IMR-90 (cell line): ENCODE measurements at regions not wholly inside any gene's neighbourhood (a gene's known extent, or its start where the extent isn't known, plus 50 kb on each side); places are given as distances from the start of the nearest gene placed in this dataset.

ENCODE experiments used
- ATAC-seq: fragments of 200-7000 bp; cut with Tn5 transposase; 2 replicates; pipeline ENCODE4 v1.9.1; 2020; ENCODE audit warnings: low read depth, mild to moderate bottlenecking, moderate library complexity
- BruUV-seq: library from RNA; stranded (reverse); fragments of 400-500 nt; replicated peaks from 2 replicates; lab custom pipeline; 2021; lab: Mats Ljungman, UMichigan
- CTCF ChIA-PET: fragments of 300-600 bp; formaldehyde crosslinking; extraction: SDS; loops from one replicate; lab custom pipeline; 2021; ENCODE audit warnings: antibody characterized with exemption; lab: Yijun Ruan, JAX
- POLR2A ChIA-PET: fragments of 300-600 bp; sonication (Branson Sonifier 250); formaldehyde crosslinking; loops from one replicate; lab custom pipeline; 2022; ENCODE audit warnings: antibody characterized with exemption; ENCODE audit not compliant: unreplicated experiment; lab: Charles Lee
- DNase-seq: peaks from one replicate; pipeline ENCODE4 v3.0.0; 2013
- H2AFZ ChIP-seq: replicated peaks from 2 replicates; pipeline ENCODE3; 2013; ENCODE audit warnings: low read length, mild to moderate bottlenecking; ENCODE audit not compliant: poor library complexity
- H2AK5ac ChIP-seq: 2 replicates; pipeline ENCODE4 v1.6.1; 2013; ENCODE audit warnings: low read depth, low read length, inconsistent platforms
- H2AK9ac ChIP-seq: replicated peaks from 2 replicates; pipeline ENCODE3; 2013; ENCODE audit warnings: mild to moderate bottlenecking, low read depth, low read length, moderate library complexity; ENCODE audit not compliant: poor library complexity
- H2BK120ac ChIP-seq: 2 replicates; pipeline ENCODE4 v1.6.1; 2013; ENCODE audit warnings: low read depth, low read length, inconsistent platforms
- H2BK15ac ChIP-seq: 3 replicates; pipeline ENCODE4 v1.6.1; 2013; ENCODE audit warnings: low read depth, low read length, inconsistent platforms
- H2BK20ac ChIP-seq: 2 replicates; pipeline ENCODE4 v1.6.1; 2013; ENCODE audit warnings: low read depth, mild to moderate bottlenecking, inconsistent platforms, low read length, moderate library complexity
- H2BK5ac ChIP-seq: 2 replicates; pipeline ENCODE4 v1.6.1; 2013; ENCODE audit warnings: mild to moderate bottlenecking, low read depth, low read length, inconsistent platforms; ENCODE audit not compliant: poor library complexity, severe bottlenecking
- H3K14ac ChIP-seq: replicated peaks from 2 replicates; pipeline ENCODE4 v1.6.1; 2013; ENCODE audit warnings: low read depth, low read length, inconsistent platforms
- H3K18ac ChIP-seq: 2 replicates; pipeline ENCODE4 v1.6.1; 2013; ENCODE audit warnings: low read depth, low read length, control low read depth
- H3K23ac ChIP-seq: 2 replicates; pipeline ENCODE4 v1.6.1; 2013; ENCODE audit warnings: low read depth, low read length, inconsistent platforms
- H3K27ac ChIP-seq: 2 replicates; pipeline ENCODE4 v1.5.1; 2013; ENCODE audit warnings: mild to moderate bottlenecking, control low read depth, low read length; ENCODE audit not compliant: insufficient read depth
- H3K27me3 ChIP-seq: 2 replicates; pipeline ENCODE4 v1.6.1; 2013; ENCODE audit warnings: low read length; ENCODE audit not compliant: control insufficient read depth, insufficient read depth
- H3K36me3 ChIP-seq: 2 replicates; pipeline ENCODE4 v1.6.1; 2013; ENCODE audit warnings: low read length, mixed read lengths; ENCODE audit not compliant: control insufficient read depth, insufficient read depth
- H3K4ac ChIP-seq: 2 replicates; pipeline ENCODE4 v1.6.1; 2013; ENCODE audit warnings: low read depth, low read length, inconsistent platforms
- H3K4me1 ChIP-seq: 2 replicates; pipeline ENCODE4 v1.6.1; 2013; ENCODE audit warnings: low read length, mixed read lengths; ENCODE audit not compliant: control insufficient read depth, insufficient read depth
- H3K4me2 ChIP-seq: 2 replicates; pipeline ENCODE4 v1.6.1; 2013; ENCODE audit warnings: low read depth, mild to moderate bottlenecking, control low read depth, low read length, moderate library complexity
- H3K4me3 ChIP-seq: 2 replicates; pipeline ENCODE4 v1.5.1; 2013; ENCODE audit warnings: low read depth, mild to moderate bottlenecking, control low read depth, low read length, moderate library complexity; ENCODE audit not compliant: insufficient read depth
- H3K56ac ChIP-seq: 2 replicates; pipeline ENCODE4 v1.6.1; 2013; ENCODE audit warnings: low read length, inconsistent platforms; ENCODE audit not compliant: insufficient read depth; ENCODE audit errors: extremely low read depth
- H3K79me1 ChIP-seq, 2 experiments: 2 replicates each; pipeline ENCODE4 v1.6.1; 2013; ENCODE audit warnings: low read length in 2 of 2, inconsistent platforms in 1 of 2, low read depth in 1 of 2
- H3K9ac ChIP-seq: 2 replicates; pipeline ENCODE4 v1.6.1; 2013; ENCODE audit warnings: low read depth, low read length, control low read depth
- H3K9me1 ChIP-seq: 2 replicates; pipeline ENCODE4 v1.6.1; 2013; ENCODE audit warnings: low read length, inconsistent platforms; ENCODE audit not compliant: insufficient read depth
- H3K9me3 ChIP-seq: 2 replicates; pipeline ENCODE4 v1.6.1; 2013; ENCODE audit warnings: low read length; ENCODE audit not compliant: control insufficient read depth, insufficient read depth
- H4K20me1 ChIP-seq: 2 replicates; pipeline ENCODE4 v1.6.1; 2013; ENCODE audit warnings: low read length, inconsistent platforms; ENCODE audit not compliant: insufficient read depth
- H4K5ac ChIP-seq: 2 replicates; pipeline ENCODE4 v1.6.1; 2013; ENCODE audit warnings: mild to moderate bottlenecking, low read depth, low read length, control low read depth
- H4K8ac ChIP-seq, 2 experiments: 2 replicates each; pipeline ENCODE4 v1.6.1; 2013; ENCODE audit warnings: low read depth in 2 of 2, low read length in 2 of 2, control low read depth in 1 of 2, inconsistent platforms in 1 of 2
- H4K91ac ChIP-seq: 2 replicates; pipeline ENCODE4 v1.6.1; 2013; ENCODE audit warnings: low read depth, low read length, inconsistent platforms; ENCODE audit not compliant: insufficient read depth
- FOS ChIP-seq: fragments of 150-350 bp; IDR thresholded peaks from 2 replicates; pipeline ENCODE4 v1.6.1; 2016; ENCODE audit warnings: low read depth, low read length
- MAFK ChIP-seq: IDR thresholded peaks from 2 replicates; pipeline ENCODE4 v1.6.1; 2012; ENCODE audit warnings: low read depth, low read length, improper control_type of control experiment
- WGBS, 2 experiments: methylation state at CpG; one replicate each; pipeline versions ENCODE4 v1.1.5 to v1.1.7; 2013; ENCODE audit warnings: missing lambda C conversion rate in 2 of 2; ENCODE audit not compliant: insufficient read length in 1 of 2; ENCODE audit errors: extremely low coverage in 2 of 2; 5-methylcytosine and 5-hydroxymethylcytosine counted together
- dilution Hi-C: fragments of 300-500 bp; cut with HindIII; formaldehyde crosslinking; loops from one replicate; pipeline ENCODE4 v1.14.3; 2018; ENCODE audit warnings: low sequenced_read_pairs; ENCODE audit not compliant: unreplicated experiment
- in situ Hi-C: fragments of 300-500 bp; cut with MboI; formaldehyde crosslinking; loops from 3 replicates; pipeline ENCODE4 v1.14.3; 2019; ENCODE audit warnings: low sequenced_read_pairs, inconsistent platforms, mixed read lengths
- intact Hi-C: fragments of 100-400 bp; cut with micrococcal nuclease; formaldehyde crosslinking; loops from 2 replicates; pipeline ENCODE4 v1.10.0; 2022

DNA sequence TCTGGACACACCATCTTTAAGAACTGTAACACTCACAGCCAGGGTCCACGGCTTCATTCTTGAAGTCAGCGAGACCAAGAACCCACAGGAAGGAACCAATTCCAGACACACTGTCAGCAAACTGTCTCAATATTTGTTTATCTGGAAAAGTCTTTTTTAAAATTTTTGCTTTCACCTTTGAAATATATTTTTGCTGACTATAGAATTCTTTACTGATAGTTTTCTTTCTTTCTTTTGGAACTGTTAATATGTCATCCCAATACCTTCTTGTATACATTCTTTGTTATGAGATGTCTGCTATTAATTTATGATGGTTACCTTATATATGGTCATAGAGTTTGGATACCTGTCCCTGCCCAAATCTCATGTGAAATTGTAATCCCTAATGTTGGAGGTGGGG, 145.1 kb upstream of the IRX4 start:
- no peaks in the 10 kb centered on the region for H3K79me1 ChIP-seq
- no peak overlapping the region for H2AK9ac ChIP-seq
- H3K4ac ChIP-seq, result no peak overlapping the region
- H4K5ac ChIP-seq, result no peak overlapping the region
- no peaks in the 10 kb centered on the region for H3K27me3 ChIP-seq
- no peak overlapping the region for H3K4me2 ChIP-seq
- H3K27ac ChIP-seq, result no peak overlapping the region
- H4K8ac ChIP-seq, result no peak overlapping the region
- no peak for ATAC-seq
- ChIA-PET POLR2A (no interaction called here), CTCF (no interaction called here)
- H2BK120ac ChIP-seq, result no peak overlapping the region
- H3K4me1 ChIP-seq, result no peaks in the 10 kb centered on the region
- H3K23ac ChIP-seq, result no peak overlapping the region
- H2BK15ac ChIP-seq, result no peak overlapping the region
- H4K20me1 ChIP-seq, result no peaks in the 10 kb centered on the region
- H3K36me3 ChIP-seq, result no peaks in the 10 kb centered on the region
- H2BK20ac ChIP-seq, result no peak overlapping the region
- H3K4me3 ChIP-seq, result no peak overlapping the region
- no TSS peak for BruUV-seq
- in situ Hi-C loops (no loop called here), intact Hi-C loops (no loop called here), dilution Hi-C loops (no loop called here)
- no peak overlapping the region for H3K14ac ChIP-seq
- H2BK5ac ChIP-seq, result no peak overlapping the region
- WGBS, 2 experiments, result no CpG with 5 or more reads among the region's 2 CpGs
- TF ChIP-seq FOS (no peak), MAFK (peak; percentile 39; the same call in 1 of the 2 replicates)
- no peak overlapping the region for H4K91ac ChIP-seq
- H3K9ac ChIP-seq, result no peak overlapping the region
- no peaks in the 10 kb centered on the region for H3K9me3 ChIP-seq
- no peak overlapping the region for H2AK5ac ChIP-seq
- DNase-seq, result no peak
- no peak overlapping the region for H3K18ac ChIP-seq
- no peak overlapping the region for H2AFZ ChIP-seq
- no peak overlapping the region for H3K56ac ChIP-seq
- H3K9me1 ChIP-seq, result no peaks in the 10 kb centered on the region
